Mammary epithelial cell (primary cell): ENCODE measurements at regions not wholly inside any gene's neighbourhood (a gene's known extent, or its start where the extent isn't known, plus 50 kb on each side); places are given as distances from the start of the nearest gene placed in this dataset.

Experiments used
- EZH2 ChIP-seq: IDR thresholded peaks from 2 replicates; pipeline ENCODE4 v1.6.1; 2012; ENCODE audit warnings: low read length, inconsistent platforms, borderline replicate concordance
- TF ChIP-seq, protein P1 (sequence below), 2 donors: IDR thresholded peaks in 1 of 2; conservative IDR thresholded peaks in 1 of 2; 2 replicates each; pipeline ENCODE4 v1.5.1; 2011 to 2012; ENCODE audit warnings: inconsistent platforms in 2 of 2, low read length in 2 of 2, mild to moderate bottlenecking in 2 of 2, control low read depth in 1 of 2, low read depth in 1 of 2; ENCODE audit not compliant: insufficient read depth in 1 of 2; ENCODE audit errors: extremely low read depth in 1 of 2

GRCh38 chr13:89097994-89098393 lies 1426.8 kb downstream of the SLITRK5 start:
- TF ChIP-seq, protein P1, sequence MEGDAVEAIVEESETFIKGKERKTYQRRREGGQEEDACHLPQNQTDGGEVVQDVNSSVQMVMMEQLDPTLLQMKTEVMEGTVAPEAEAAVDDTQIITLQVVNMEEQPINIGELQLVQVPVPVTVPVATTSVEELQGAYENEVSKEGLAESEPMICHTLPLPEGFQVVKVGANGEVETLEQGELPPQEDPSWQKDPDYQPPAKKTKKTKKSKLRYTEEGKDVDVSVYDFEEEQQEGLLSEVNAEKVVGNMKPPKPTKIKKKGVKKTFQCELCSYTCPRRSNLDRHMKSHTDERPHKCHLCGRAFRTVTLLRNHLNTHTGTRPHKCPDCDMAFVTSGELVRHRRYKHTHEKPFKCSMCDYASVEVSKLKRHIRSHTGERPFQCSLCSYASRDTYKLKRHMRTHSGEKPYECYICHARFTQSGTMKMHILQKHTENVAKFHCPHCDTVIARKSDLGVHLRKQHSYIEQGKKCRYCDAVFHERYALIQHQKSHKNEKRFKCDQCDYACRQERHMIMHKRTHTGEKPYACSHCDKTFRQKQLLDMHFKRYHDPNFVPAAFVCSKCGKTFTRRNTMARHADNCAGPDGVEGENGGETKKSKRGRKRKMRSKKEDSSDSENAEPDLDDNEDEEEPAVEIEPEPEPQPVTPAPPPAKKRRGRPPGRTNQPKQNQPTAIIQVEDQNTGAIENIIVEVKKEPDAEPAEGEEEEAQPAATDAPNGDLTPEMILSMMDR (conservative IDR thresholded peaks at IDR 0.05 in 1 of 2, IDR thresholded peaks at IDR 0.05 in 1 of 2; ENCODE audit: extremely low read depth in 1 of 2, insufficient read depth in 1 of 2, low read depth in 1 of 2, low read length in 2 of 2) = no peak
- TF ChIP-seq EZH2 = no peak
